NCI-H2171 treated with DMSO at 0.1 percent for 48 hours (cell line): ENCODE measurements at regions not wholly inside any gene's neighbourhood (a gene's known extent, or its start where the extent isn't known, plus 50 kb on each side); places are given as distances from the start of the nearest gene placed in this dataset.
"Not testable (repeated sequence)": the region's sequence is repeated elsewhere in the genome, so short reads cannot be mapped to it uniquely, and the experiment has no call there.

ENCODE experiments used
- DNase-seq: peaks from one replicate; lab custom pipeline; 2025; lab: John Stamatoyannopoulos, UW

- no peak for DNase-seq
Measured at GRCh38 chr2:52289741-52290140, 1257.8 kb upstream of the NRXN1 start.

GRCh38 chr2:52288596-52288995, 1256.7 kb upstream of the NRXN1 start:
- DNase-seq, result no peak

GRCh38 chr2:52269696-52270485, 1238.0 kb upstream of the NRXN1 start:
- DNase-seq, result no peak

GRCh38 chr2:52264911-52265310, 1233.0 kb upstream of the NRXN1 start:
- no peak for DNase-seq

GRCh38 chr2:52264488-52264887, 1232.6 kb upstream of the NRXN1 start:
- DNase-seq, result peak; percentile 40

GRCh38 chr2:52260904-52261303, 1229.0 kb upstream of the NRXN1 start:
- DNase-seq, result no peak

- DNase-seq, result not testable (repeated sequence)
Measured at GRCh38 chr2:52258967-52259366, 1227.0 kb upstream of the NRXN1 start.

- DNase-seq, result no peak
Measured at GRCh38 chr2:52258038-52258437, 1226.1 kb upstream of the NRXN1 start.

GRCh38 chr2:52253416-52253980, 1221.6 kb upstream of the NRXN1 start:
- no peak for DNase-seq

- DNase-seq, result no peak
Measured at GRCh38 chr2:52238782-52239181, 1206.8 kb upstream of the NRXN1 start.

GRCh38 chr2:52222128-52222527, 1190.2 kb upstream of the NRXN1 start:
- no peak for DNase-seq

GRCh38 chr2:52220393-52220792, 1188.5 kb upstream of the NRXN1 start:
- no peak for DNase-seq

GRCh38 chr2:52210611-52211010, 1178.7 kb upstream of the NRXN1 start:
- DNase-seq, result no peak

- no peak for DNase-seq
Measured at GRCh38 chr2:52210161-52210560, 1178.2 kb upstream of the NRXN1 start.

- DNase-seq, result no peak
Measured at GRCh38 chr2:52194342-52194741, 1162.4 kb upstream of the NRXN1 start.

- DNase-seq, result no peak
Measured at GRCh38 chr2:52193804-52194203, 1161.9 kb upstream of the NRXN1 start.

GRCh38 chr2:52192656-52193055, 1160.7 kb upstream of the NRXN1 start:
- DNase-seq, result no peak

- DNase-seq, result no peak
Measured at GRCh38 chr2:52181080-52181479, 1149.1 kb upstream of the NRXN1 start.

GRCh38 chr2:52178845-52179244, 1146.9 kb upstream of the NRXN1 start:
- no peak for DNase-seq

GRCh38 chr2:52145005-52145404, 1113.1 kb upstream of the NRXN1 start:
- DNase-seq, result no peak

- no peak for DNase-seq
Measured at GRCh38 chr2:52144590-52144989, 1112.7 kb upstream of the NRXN1 start.

- DNase-seq, result no peak
Measured at GRCh38 chr2:52141076-52141475, 1109.1 kb upstream of the NRXN1 start.

GRCh38 chr2:52139241-52139640, 1107.3 kb upstream of the NRXN1 start:
- no peak for DNase-seq

GRCh38 chr2:52135235-52135634, 1103.3 kb upstream of the NRXN1 start:
- DNase-seq, result no peak
